Frontal cortex (tissue), 3 donors: ENCODE measurements at regions not wholly inside any gene's neighbourhood (a gene's known extent, or its start where the extent isn't known, plus 50 kb on each side); places are given as distances from the start of the nearest gene placed in this dataset.

ENCODE experiments used
- DNase-seq, 2 donors: peaks; one replicate each; pipeline ENCODE4 v3.0.0; 2012; ENCODE audit warnings: low spot score in 2 of 2
- FAIRE-seq: peaks from 2 replicates; lab custom pipeline; 2012; peaks lifted over from hg19 to GRCh38; lab: Jason Lieb, UNC
- donor health status: control.
- donor health status: control.
- donor health status: control.

GRCh38 chr6:163720460-163721235 is 306.1 kb downstream of the QKI start:
- DNase-seq (no peak), FAIRE-seq (no peak)

- no peak for DNase-seq
- no peak for FAIRE-seq
Observed at GRCh38 chr6:163720005-163720404, 305.5 kb downstream of the QKI start.

GRCh38 chr6:163719028-163719742 is 304.7 kb downstream of the QKI start:
- FAIRE-seq, result no peak
- no peak for DNase-seq

GRCh38 chr6:163718537-163718936 is 304.0 kb downstream of the QKI start:
- no peak for FAIRE-seq
- DNase-seq, result no peak

GRCh38 chr6:163717106-163717764 is 302.7 kb downstream of the QKI start:
- no peak for DNase-seq
- FAIRE-seq, result no peak

- no peak for DNase-seq
- no peak for FAIRE-seq
Observed at GRCh38 chr6:163716690-163717089, 302.2 kb downstream of the QKI start.

- DNase-seq, result no peak
- FAIRE-seq, result no peak
Observed at GRCh38 chr6:163715846-163716245, 301.3 kb downstream of the QKI start.

- FAIRE-seq (no peak), DNase-seq (no peak)
Observed at GRCh38 chr6:163714179-163714578, 299.7 kb downstream of the QKI start.

GRCh38 chr6:163712981-163713380 is 298.5 kb downstream of the QKI start:
- DNase-seq (no peak), FAIRE-seq (no peak)

GRCh38 chr6:163712566-163712961 is 298.0 kb downstream of the QKI start:
- FAIRE-seq, result no peak
- DNase-seq, result peak in 1 of 2 donors; percentile 35

- FAIRE-seq, result no peak
- peak in 1 of 2 donors; percentile 46 for DNase-seq
Observed at GRCh38 chr6:163711615-163712565, 297.4 kb downstream of the QKI start.

- DNase-seq (no peak), FAIRE-seq (no peak)
Observed at GRCh38 chr6:163710532-163711470, 296.3 kb downstream of the QKI start.

- no peak for FAIRE-seq
- DNase-seq, result no peak
Observed at GRCh38 chr6:163709693-163710092, 295.2 kb downstream of the QKI start.

- DNase-seq, result no peak
- FAIRE-seq, result no peak
Observed at GRCh38 chr6:163709255-163709654, 294.7 kb downstream of the QKI start.

GRCh38 chr6:163708466-163708865 is 293.9 kb downstream of the QKI start:
- DNase-seq (no peak), FAIRE-seq (no peak)

GRCh38 chr6:163707387-163708355 is 293.2 kb downstream of the QKI start:
- FAIRE-seq, result no peak
- no peak for DNase-seq

GRCh38 chr6:163706500-163707087 is 292.1 kb downstream of the QKI start:
- FAIRE-seq (no peak), DNase-seq (no peak)
